SK-N-SH (cell line): ENCODE measurements at regions not wholly inside any gene's neighbourhood (a gene's known extent, or its start where the extent isn't known, plus 50 kb on each side); places are given as distances from the start of the nearest gene placed in this dataset.

Experiments used
- CTCF ChIA-PET: fragments of 300-600, 350-600 bp; formaldehyde crosslinking; extraction: SDS; loops from one replicate; lab custom pipeline; 2021; lab: Yijun Ruan, JAX
- POLR2A ChIA-PET: fragments of 350-600 bp; sonication (Branson Sonifier 250); formaldehyde crosslinking; extraction: SDS; loops from one replicate; lab custom pipeline; 2020; ENCODE audit warnings: antibody characterized with exemption, inconsistent platforms; lab: Yijun Ruan, JAX
- DNase-seq: peaks from one replicate; pipeline ENCODE4 v3.0.0; 2012
- H2AFZ ChIP-seq: fragments of 200-600 bp; sonication (generic); 2 replicates; pipeline ENCODE4 v1.8.1; 2016; ENCODE audit warnings: antibody characterized with exemption, mild to moderate bottlenecking, low read depth
- H3F3A ChIP-seq: fragments of 200-600 bp; sonication (generic); replicated peaks from 2 replicates; pipeline ENCODE3; 2016; ENCODE audit warnings: antibody characterized with exemption, mild to moderate bottlenecking; ENCODE audit not compliant: insufficient read depth
- H3K27ac ChIP-seq, 2 experiments: fragments of 200-500 bp in 1 of 2; fragments of 200-600 bp in 1 of 2; sonication (Bioruptor generic) in 1 of 2; sonication (generic), shearing (Covaris generic) in 1 of 2; 2 replicates each; pipeline versions ENCODE4 v1.5.1 to v1.6.1; 2014 to 2016; ENCODE audit warnings: low read depth in 2 of 2, inconsistent platforms in 1 of 2, low read length in 1 of 2, mild to moderate bottlenecking in 1 of 2, mixed read lengths in 1 of 2
- H3K27me3 ChIP-seq: fragments of 200-600 bp; sonication (generic), shearing (Covaris generic); 2 replicates; pipeline ENCODE4 v1.6.1; 2016; ENCODE audit warnings: mixed run types; ENCODE audit not compliant: insufficient read depth
- H3K36me3 ChIP-seq, 2 experiments: fragments of 200-500 bp in 1 of 2; fragments of 200-600 bp in 1 of 2; sonication (Bioruptor generic) in 1 of 2; sonication (generic) in 1 of 2; replicated peaks in 1 of 2; 2 replicates each; pipeline versions ENCODE3 to v1.5.1; 2014 to 2016; ENCODE audit warnings: low read length in 1 of 2, mild to moderate bottlenecking in 1 of 2; ENCODE audit not compliant: insufficient read depth in 2 of 2, control insufficient read depth in 1 of 2
- H3K4me1 ChIP-seq, 2 experiments: fragments of 200-500 bp in 1 of 2; fragments of 200-600 bp in 1 of 2; sonication (Bioruptor generic) in 1 of 2; sonication (generic), shearing (Covaris generic) in 1 of 2; 2 replicates each; pipeline versions ENCODE4 v1.5.1 to v1.6.1; 2014 to 2016; ENCODE audit warnings: low read depth in 1 of 2, low read length in 1 of 2, mixed run types in 1 of 2; ENCODE audit not compliant: insufficient read depth in 2 of 2, control insufficient read depth in 1 of 2
- H3K4me2 ChIP-seq: fragments of 200-600 bp; sonication (generic), shearing (Covaris generic); 2 replicates; pipeline ENCODE4 v1.6.1; 2017; ENCODE audit warnings: mixed run types
- H3K4me3 ChIP-seq, 2 experiments: fragments of 200-500 bp in 1 of 2; fragments of 200-600 bp in 1 of 2; sonication (Bioruptor generic) in 1 of 2; sonication (generic), shearing (Covaris generic) in 1 of 2; 2 replicates each; pipeline versions ENCODE4 v1.5.1 to v1.8.1; 2014 to 2016; ENCODE audit warnings: low read depth in 2 of 2, inconsistent platforms in 1 of 2, low read length in 1 of 2, mild to moderate bottlenecking in 1 of 2, mixed read lengths in 1 of 2, moderate library complexity in 1 of 2
- H3K79me2 ChIP-seq: fragments of 200-600 bp; sonication (generic); 2 replicates; pipeline ENCODE4 v1.8.1; 2017; ENCODE audit warnings: mild to moderate bottlenecking; ENCODE audit not compliant: insufficient read depth
- H3K9ac ChIP-seq: fragments of 200-600 bp; sonication (generic); 2 replicates; pipeline ENCODE4 v1.6.1; 2017; ENCODE audit warnings: mixed run types
- H3K9me2 ChIP-seq: fragments of 200-600 bp; sonication (generic); 2 replicates; pipeline ENCODE4 v1.6.1; 2017; ENCODE audit warnings: mixed run types
- H3K9me3 ChIP-seq: fragments of 200-600 bp; sonication (generic); 2 replicates; pipeline ENCODE4 v1.6.1; 2017; ENCODE audit warnings: mixed run types, mild to moderate bottlenecking, moderate library complexity
- H4K20me1 ChIP-seq: fragments of 200-600 bp; sonication (generic); 2 replicates; pipeline ENCODE4 v1.6.1; 2017; ENCODE audit warnings: mild to moderate bottlenecking, mixed run types; ENCODE audit not compliant: insufficient read depth
- CHD2 ChIP-seq: fragments of 150-350 bp; IDR thresholded peaks from 2 replicates; pipeline ENCODE4 v1.6.1; 2018; ENCODE audit warnings: low read length; ENCODE audit not compliant: partially characterized antibody
- CTCF ChIP-seq: fragments of 200-600 bp; sonication (generic); IDR thresholded peaks from 2 replicates; pipeline ENCODE4 v1.6.1; 2017; ENCODE audit warnings: antibody characterized with exemption, mild to moderate bottlenecking, moderate library complexity
- ELF1 ChIP-seq: IDR thresholded peaks from 2 replicates; pipeline ENCODE4 v1.4.0; 2012
- FOSL2 ChIP-seq: IDR thresholded peaks from 2 replicates; pipeline ENCODE4 v1.4.0; 2012; ENCODE audit warnings: low read depth, mild to moderate bottlenecking, moderate library complexity, borderline replicate concordance
- FOXJ3 ChIP-seq: sonication (generic); formaldehyde crosslinking; IDR thresholded peaks from 2 replicates; pipeline ENCODE4 v1.5.1; 2020; ENCODE audit warnings: mild to moderate bottlenecking, missing genetic modification reagents
- GABPA ChIP-seq: IDR thresholded peaks from 2 replicates; pipeline ENCODE4 v1.4.0; 2012; ENCODE audit warnings: low read depth, mild to moderate bottlenecking
- IRF3 ChIP-seq: fragments of 150-350 bp; IDR thresholded peaks from 2 replicates; pipeline ENCODE4 v1.6.1; 2016; ENCODE audit warnings: mild to moderate bottlenecking, low read depth, low read length
- JUND ChIP-seq: IDR thresholded peaks from 2 replicates; pipeline ENCODE4 v1.4.0; 2012
- NFIC ChIP-seq: IDR thresholded peaks from 2 replicates; pipeline ENCODE4 v1.4.0; 2012; ENCODE audit warnings: borderline replicate concordance
- POLR2AphosphoS5 ChIP-seq: IDR thresholded peaks from 2 replicates; pipeline ENCODE4 v1.6.1; 2012; ENCODE audit warnings: low read depth, low read length
- RAD21 ChIP-seq: IDR thresholded peaks from 2 replicates; pipeline ENCODE4 v1.6.1; 2012; ENCODE audit warnings: mild to moderate bottlenecking, low read length
- SIN3A ChIP-seq: IDR thresholded peaks from 2 replicates; pipeline ENCODE4 v1.6.1; 2012; ENCODE audit warnings: low read depth, mild to moderate bottlenecking, low read length, moderate library complexity, borderline replicate concordance
- TCF12 ChIP-seq: IDR thresholded peaks from 2 replicates; pipeline ENCODE4 v1.4.0; 2012
- TEAD4 ChIP-seq: IDR thresholded peaks from 2 replicates; pipeline ENCODE4 v1.4.0; 2012; ENCODE audit warnings: mild to moderate bottlenecking, borderline replicate concordance; ENCODE audit not compliant: insufficient read depth
- YY1 ChIP-seq: IDR thresholded peaks from 2 replicates; pipeline ENCODE4 v1.4.0; 2012; ENCODE audit warnings: low read depth, mild to moderate bottlenecking
- ZBTB33 ChIP-seq: IDR thresholded peaks from 2 replicates; pipeline ENCODE4 v1.4.0; 2012; ENCODE audit warnings: low read depth, borderline replicate concordance
- WGBS: methylation state at CpG from one replicate; pipeline ENCODE4 v1.1.6; 2017; ENCODE audit warnings: low lambda C conversion rate; 5-methylcytosine and 5-hydroxymethylcytosine counted together
- TF ChIP-seq, protein P1 (sequence below): IDR thresholded peaks from 2 replicates; pipeline ENCODE4 v1.4.0; 2012; ENCODE audit warnings: low read depth
- TF ChIP-seq, protein P2 (sequence below): fragments of 150-350 bp; IDR thresholded peaks from 2 replicates; pipeline ENCODE4 v1.6.1; 2017; ENCODE audit warnings: antibody characterized with exemption, low read length, low read depth, borderline replicate concordance
- TF ChIP-seq, protein P3 (sequence below): IDR thresholded peaks from 2 replicates; pipeline ENCODE4; 2012

DNA sequence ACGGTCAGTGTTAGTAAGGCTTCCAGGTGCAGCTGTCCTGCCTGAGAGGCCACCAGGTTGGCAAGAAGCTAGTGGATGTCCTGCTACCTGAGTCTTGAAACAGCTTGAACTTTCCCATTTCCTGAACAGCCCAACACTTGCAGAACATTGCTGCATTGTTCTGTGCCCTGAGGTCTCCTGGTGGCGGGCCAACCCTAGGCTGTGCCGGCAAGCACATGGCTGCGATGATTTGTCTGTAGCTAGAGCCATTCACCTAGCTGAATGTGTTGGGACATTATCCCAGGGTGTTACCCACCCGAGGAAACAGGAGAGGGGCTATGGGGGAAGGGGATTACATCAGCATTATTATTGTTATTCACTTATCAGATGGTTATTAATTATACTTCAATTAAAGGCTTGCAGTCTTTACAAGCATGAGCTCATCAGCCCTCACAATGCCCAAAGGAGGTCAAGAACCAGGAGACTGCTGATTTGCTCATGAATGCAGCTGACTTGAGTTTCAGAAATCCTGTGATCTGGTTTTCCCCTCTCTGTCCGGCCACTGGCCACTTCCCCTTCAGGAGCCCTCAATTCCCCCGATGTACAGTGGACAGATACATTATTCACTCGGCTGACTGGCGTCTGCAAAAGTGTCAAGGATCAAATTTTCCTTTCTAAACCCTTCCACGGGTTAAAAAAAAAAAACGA, 187.6 kb upstream of the TSC22D1 start:
- no peak for DNase-seq
- Histone ChIP-seq H3F3A (peaks cover 8% of the 10 kb centered on the region), H3K4me2 (no peak overlapping the region), H4K20me1 (no peaks in the 10 kb centered on the region), H3K27ac (no peak overlapping the region), H3K9me2 (no peaks in the 10 kb centered on the region), H3K9ac (no peak overlapping the region), H2AFZ (no peak overlapping the region), H3K79me2 (no peaks in the 10 kb centered on the region), H3K27me3 (no peaks in the 10 kb centered on the region), H3K4me3 (no peak overlapping the region), H3K4me1 (peaks cover 14 to 27% of the 10 kb centered on the region in 2 experiments; a peak in 3 of 4 replicates), H3K9me3 (no peaks in the 10 kb centered on the region), H3K36me3 (no peaks in the 10 kb centered on the region)
- ChIA-PET CTCF (interaction anchor here (1.1 to 1.3 kb wide), 3 partner anchors 19 to 280 kb away, joined by 3 read pairs; no protein-coding TSS in a partner anchor), POLR2A (no interaction called here)
- WGBS = 80% methylated on average over 9 of the region's 11 CpGs
- TF ChIP-seq RAD21 (no peak), IRF3 (no peak)

GRCh38 chr13:44762911-44763310, 186.8 kb upstream of the TSC22D1 start:
- Histone ChIP-seq H3K4me3 (no peak overlapping the region), H3K79me2 (no peaks in the 10 kb centered on the region), H3K4me2 (no peak overlapping the region), H3K4me1 (peaks cover 20 to 30% of the 10 kb centered on the region in 2 experiments; a peak in 3 of 4 replicates), H4K20me1 (no peaks in the 10 kb centered on the region), H3K9me2 (no peaks in the 10 kb centered on the region), H3K27me3 (no peaks in the 10 kb centered on the region), H3K9ac (no peak overlapping the region), H3F3A (peaks cover 15% of the 10 kb centered on the region), H3K27ac (no peak overlapping the region), H3K36me3 (no peaks in the 10 kb centered on the region), H3K9me3 (no peaks in the 10 kb centered on the region), H2AFZ (no peak overlapping the region)
- ChIA-PET CTCF (interaction anchor here (1.3 to 1.5 kb wide), 2 partner anchors 19 to 279 kb away, joined by 3 read pairs; no protein-coding TSS in a partner anchor), POLR2A (no interaction called here)
- 88% methylated on average over 1 of the region's 1 CpG for WGBS
- no peak for DNase-seq
- TF ChIP-seq, protein P1, sequence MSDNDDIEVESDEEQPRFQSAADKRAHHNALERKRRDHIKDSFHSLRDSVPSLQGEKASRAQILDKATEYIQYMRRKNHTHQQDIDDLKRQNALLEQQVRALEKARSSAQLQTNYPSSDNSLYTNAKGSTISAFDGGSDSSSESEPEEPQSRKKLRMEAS = no peak
- TF ChIP-seq FOSL2 (no peak), SIN3A (no peak), CTCF (no peak), ELF1 (no peak), RAD21 (no peak), TCF12 (no peak), YY1 (no peak), GABPA (no peak), CHD2 (no peak), ZBTB33 (no peak), TEAD4 (no peak), JUND (no peak), NFIC (no peak), POLR2AphosphoS5 (no peak), FOXJ3 (CRISPR knock-in tag) (no peak)
- TF ChIP-seq, protein P2, sequence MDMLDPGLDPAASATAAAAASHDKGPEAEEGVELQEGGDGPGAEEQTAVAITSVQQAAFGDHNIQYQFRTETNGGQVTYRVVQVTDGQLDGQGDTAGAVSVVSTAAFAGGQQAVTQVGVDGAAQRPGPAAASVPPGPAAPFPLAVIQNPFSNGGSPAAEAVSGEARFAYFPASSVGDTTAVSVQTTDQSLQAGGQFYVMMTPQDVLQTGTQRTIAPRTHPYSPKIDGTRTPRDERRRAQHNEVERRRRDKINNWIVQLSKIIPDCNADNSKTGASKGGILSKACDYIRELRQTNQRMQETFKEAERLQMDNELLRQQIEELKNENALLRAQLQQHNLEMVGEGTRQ = no peak
- TF ChIP-seq, protein P3, sequence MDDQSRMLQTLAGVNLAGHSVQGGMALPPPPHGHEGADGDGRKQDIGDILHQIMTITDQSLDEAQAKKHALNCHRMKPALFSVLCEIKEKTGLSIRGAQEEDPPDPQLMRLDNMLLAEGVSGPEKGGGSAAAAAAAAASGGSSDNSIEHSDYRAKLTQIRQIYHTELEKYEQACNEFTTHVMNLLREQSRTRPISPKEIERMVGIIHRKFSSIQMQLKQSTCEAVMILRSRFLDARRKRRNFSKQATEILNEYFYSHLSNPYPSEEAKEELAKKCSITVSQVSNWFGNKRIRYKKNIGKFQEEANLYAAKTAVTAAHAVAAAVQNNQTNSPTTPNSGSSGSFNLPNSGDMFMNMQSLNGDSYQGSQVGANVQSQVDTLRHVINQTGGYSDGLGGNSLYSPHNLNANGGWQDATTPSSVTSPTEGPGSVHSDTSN = no peak
